Keratinocyte (primary cell): ENCODE measurements at regions not wholly inside any gene's neighbourhood (a gene's known extent, or its start where the extent isn't known, plus 50 kb on each side); places are given as distances from the start of the nearest gene placed in this dataset.
"Not testable (repeated sequence)": the region's sequence is repeated elsewhere in the genome, so short reads cannot be mapped to it uniquely, and the experiment has no call there.

Source experiments
- DNase-seq: peaks from one replicate; pipeline ENCODE4 v3.0.0-alpha.2; 2011; ENCODE audit warnings: low read depth, missing footprints, low spot score
- FAIRE-seq: peaks from 2 replicates; lab custom pipeline; 2011; peaks lifted over from hg19 to GRCh38; lab: Jason Lieb, UNC
- H2AFZ ChIP-seq: 2 replicates; pipeline ENCODE4 v1.6.0; 2012; ENCODE audit warnings: low read length, control low read depth, inconsistent platforms; ENCODE audit not compliant: control insufficient read depth
- H3K27ac ChIP-seq: 2 replicates; pipeline ENCODE4 v1.5.1; 2011; ENCODE audit warnings: low read length; ENCODE audit not compliant: control insufficient read depth, insufficient read depth
- H3K27me3 ChIP-seq: 3 replicates; pipeline ENCODE4 v1.6.0; 2011; ENCODE audit warnings: low read length; ENCODE audit not compliant: control insufficient read depth, insufficient read depth; ENCODE audit errors: extremely low read depth
- H3K36me3 ChIP-seq, 2 experiments: 2 replicates in 1 of 2; 3 replicates in 1 of 2; pipeline ENCODE4 v1.5.1; 2011; ENCODE audit warnings: low read length in 2 of 2, mild to moderate bottlenecking in 1 of 2; ENCODE audit not compliant: control insufficient read depth in 2 of 2, insufficient read depth in 2 of 2; ENCODE audit errors: extremely low read depth in 1 of 2
- H3K4me1 ChIP-seq: 3 replicates; pipeline ENCODE4 v1.5.1; 2011; ENCODE audit warnings: low read length; ENCODE audit not compliant: control insufficient read depth, insufficient read depth; ENCODE audit errors: extremely low read depth
- H3K4me2 ChIP-seq: 3 replicates; pipeline ENCODE4 v1.6.0; 2011; ENCODE audit warnings: low read depth, low read length; ENCODE audit not compliant: control insufficient read depth, insufficient read depth; ENCODE audit errors: extremely low read depth
- H3K4me3 ChIP-seq, 3 experiments: fragments of 200-600 bp in 1 of 3; sonication (generic) in 1 of 3; 2 replicates in 2 of 3; 3 replicates in 1 of 3; pipeline ENCODE4 v1.5.1; 2011 to 2016; ENCODE audit warnings: low read length in 3 of 3, mild to moderate bottlenecking in 3 of 3, control low read depth in 2 of 3, inconsistent platforms in 1 of 3, low read depth in 1 of 3, mixed read lengths in 1 of 3, mixed run types in 1 of 3, moderate library complexity in 1 of 3; ENCODE audit not compliant: control insufficient read depth in 2 of 3, insufficient read depth in 2 of 3; ENCODE audit errors: extremely low read depth in 1 of 3
- H3K79me2 ChIP-seq: 2 replicates; pipeline ENCODE4 v1.6.0; 2012; ENCODE audit warnings: low read length; ENCODE audit not compliant: control insufficient read depth, insufficient read depth
- H3K9ac ChIP-seq: 3 replicates; pipeline ENCODE4 v1.6.0; 2011; ENCODE audit warnings: low read length; ENCODE audit not compliant: control insufficient read depth, insufficient read depth; ENCODE audit errors: extremely low read depth
- H3K9me1 ChIP-seq: 3 replicates; pipeline ENCODE4 v1.6.0; 2011; ENCODE audit warnings: low read length; ENCODE audit not compliant: control insufficient read depth, insufficient read depth; ENCODE audit errors: extremely low read depth
- H3K9me3 ChIP-seq: 2 replicates; pipeline ENCODE4 v1.5.1; 2012; ENCODE audit warnings: low read depth, low read length; ENCODE audit not compliant: control insufficient read depth
- H4K20me1 ChIP-seq: 3 replicates; pipeline ENCODE4 v1.6.0; 2011; ENCODE audit warnings: low read length; ENCODE audit not compliant: control insufficient read depth, insufficient read depth; ENCODE audit errors: extremely low read depth
- CTCF ChIP-seq, 3 experiments: IDR thresholded peaks in 1 of 3; conservative IDR thresholded peaks in 1 of 3; optimal IDR thresholded peaks in 1 of 3; 2 replicates in 2 of 3; 3 replicates in 1 of 3; pipeline versions ENCODE3 to v1.5.1; 2011; ENCODE audit warnings: low read length in 3 of 3, mild to moderate bottlenecking in 3 of 3, moderate library complexity in 2 of 3, control low read depth in 1 of 3, inconsistent platforms in 1 of 3; ENCODE audit not compliant: insufficient read depth in 2 of 3; ENCODE audit errors: extremely low read depth in 1 of 3
- EZH2 ChIP-seq: IDR thresholded peaks from one replicate; pipeline ENCODE4 v1.6.1; 2012; ENCODE audit warnings: inconsistent platforms, mild to moderate bottlenecking, low read length, moderate library complexity
- dilution Hi-C: fragments of 300-500 bp; cut with MboI; formaldehyde crosslinking; loops from one replicate; pipeline ENCODE4 v1.7.0; 2020; ENCODE audit warnings: low sequenced_read_pairs; ENCODE audit not compliant: extremely low pct_ligation_motif_present

- TF ChIP-seq CTCF (optimal IDR thresholded peaks at IDR 0.05 in 1 of 3, IDR thresholded peaks at IDR 0.05 in 1 of 3, conservative IDR thresholded peaks at IDR 0.05 in 1 of 3; ENCODE audit: extremely low read depth in 1 of 3, insufficient read depth in 2 of 3, low read length in 3 of 3) (no peak), EZH2 (no peak)
- H3K4me3 ChIP-seq: no peak overlapping the region
- no peaks in the 10 kb centered on the region for H3K9me1 ChIP-seq
- H3K4me2 ChIP-seq: no peak overlapping the region
- no peaks in the 10 kb centered on the region for H3K9me3 ChIP-seq
- H3K27me3 ChIP-seq: no peaks in the 10 kb centered on the region
- H3K4me1 ChIP-seq: no peaks in the 10 kb centered on the region
- DNase-seq (no peak), FAIRE-seq (no peak)
- H4K20me1 ChIP-seq: no peaks in the 10 kb centered on the region
- no peaks in the 10 kb centered on the region for H3K79me2 ChIP-seq
- no peak overlapping the region for H3K27ac ChIP-seq
- no peak overlapping the region for H2AFZ ChIP-seq
- no peak overlapping the region for H3K9ac ChIP-seq
- no peaks in the 10 kb centered on the region for H3K36me3 ChIP-seq
- dilution Hi-C loops: no loop called here
These were observed 55.2 kb upstream of the TUSC1 start for GRCh38 chr9:25733336-25733982.

- H3K79me2 ChIP-seq, H3K27me3 ChIP-seq, H3K4me2 ChIP-seq, dilution Hi-C loops, DNase-seq, H3K4me3 ChIP-seq, H3K9me3 ChIP-seq, FAIRE-seq, H4K20me1 ChIP-seq, H3K27ac ChIP-seq, H3K36me3 ChIP-seq, H3K9me1 ChIP-seq, H2AFZ ChIP-seq, H3K4me1 ChIP-seq, H3K9ac ChIP-seq: not testable (repeated sequence)
These were observed 53.9 kb upstream of the TUSC1 start for GRCh38 chr9:25731895-25732794.
